GM21786 (cell line): ENCODE measurements at regions not wholly inside any gene's neighbourhood (a gene's known extent, or its start where the extent isn't known, plus 50 kb on each side); places are given as distances from the start of the nearest gene placed in this dataset.
"Not testable (repeated sequence)": the region's sequence is repeated elsewhere in the genome, so short reads cannot be mapped to it uniquely, and the experiment has no call there.

Source experiments
- ATAC-seq: cut with Tn5 transposase; IDR thresholded peaks from one replicate; pipeline ENCODE4 v1.9.1; 2021; ENCODE audit not compliant: unreplicated experiment

- ATAC-seq: no peak
Observed at GRCh38 chr4:127219232-127219631, 413.5 kb upstream of the INTU start.

- ATAC-seq: no peak
Observed at GRCh38 chr4:127224556-127224955, 408.2 kb upstream of the INTU start.

GRCh38 chr4:127229855-127230608 is 402.7 kb upstream of the INTU start:
- no peak for ATAC-seq

GRCh38 chr4:127236889-127237288 is 395.9 kb upstream of the INTU start:
- no peak for ATAC-seq

- ATAC-seq: no peak
Observed at GRCh38 chr4:127237581-127237980, 395.2 kb upstream of the INTU start.

- no peak for ATAC-seq
Observed at GRCh38 chr4:127238956-127239475, 393.7 kb upstream of the INTU start.

- no peak for ATAC-seq
Observed at GRCh38 chr4:127239902-127240763, 392.6 kb upstream of the INTU start.

GRCh38 chr4:127240764-127241105 is 392.0 kb upstream of the INTU start:
- no peak for ATAC-seq

- no peak for ATAC-seq
Observed at GRCh38 chr4:127244515-127244914, 388.2 kb upstream of the INTU start.

GRCh38 chr4:127246963-127247952 is 385.5 kb upstream of the INTU start:
- no peak for ATAC-seq

- no peak for ATAC-seq
Observed at GRCh38 chr4:127249066-127249766, 383.5 kb upstream of the INTU start.

- no peak for ATAC-seq
Observed at GRCh38 chr4:127249767-127250108, 383.0 kb upstream of the INTU start.

GRCh38 chr4:127250577-127250976 is 382.2 kb upstream of the INTU start:
- no peak for ATAC-seq

- peak; percentile 49 for ATAC-seq
Observed at GRCh38 chr4:127251423-127251822, 381.3 kb upstream of the INTU start.

GRCh38 chr4:127256500-127256899 is 376.3 kb upstream of the INTU start:
- no peak for ATAC-seq

GRCh38 chr4:127261476-127261875 is 371.3 kb upstream of the INTU start:
- no peak for ATAC-seq

- ATAC-seq: no peak
Observed at GRCh38 chr4:127268367-127268766, 364.4 kb upstream of the INTU start.

GRCh38 chr4:127277023-127277422 is 355.7 kb upstream of the INTU start:
- ATAC-seq: not testable (repeated sequence)

GRCh38 chr4:127284236-127284635 is 348.5 kb upstream of the INTU start:
- no peak for ATAC-seq

- ATAC-seq: no peak
Observed at GRCh38 chr4:127291316-127291715, 341.4 kb upstream of the INTU start.
